Esophagus (tissue), 2 donors: ENCODE measurements at regions not wholly inside any gene's neighbourhood (a gene's known extent, or its start where the extent isn't known, plus 50 kb on each side); places are given as distances from the start of the nearest gene placed in this dataset.

Experiments used
- H3K27ac ChIP-seq, 2 donors: one replicate each; pipeline ENCODE4 v1.5.1; 2013; ENCODE audit warnings: low read depth in 2 of 2, mild to moderate bottlenecking in 2 of 2, inconsistent platforms in 1 of 2, low read length in 1 of 2, moderate library complexity in 1 of 2
- H3K27me3 ChIP-seq, 2 donors: one replicate each; pipeline ENCODE4 v1.6.1; 2013; ENCODE audit warnings: low read length in 2 of 2, control low read depth in 1 of 2, mild to moderate bottlenecking in 1 of 2; ENCODE audit not compliant: insufficient read depth in 2 of 2, control insufficient read depth in 1 of 2
- H3K36me3 ChIP-seq, 2 donors: one replicate each; pipeline ENCODE4 v1.6.1; 2013; ENCODE audit warnings: low read length in 1 of 2; ENCODE audit not compliant: control insufficient read depth in 2 of 2, insufficient read depth in 2 of 2
- H3K4me1 ChIP-seq, 2 donors: one replicate each; pipeline ENCODE4 v1.6.1; 2013; ENCODE audit warnings: low read length in 1 of 2; ENCODE audit not compliant: control insufficient read depth in 2 of 2, insufficient read depth in 2 of 2
- H3K4me3 ChIP-seq, 2 donors: one replicate each; pipeline ENCODE4 v1.5.1; 2013; ENCODE audit warnings: low read length in 2 of 2, mild to moderate bottlenecking in 2 of 2, low read depth in 1 of 2, moderate library complexity in 1 of 2
- H3K9me3 ChIP-seq, 2 donors: one replicate each; pipeline ENCODE4 v1.6.1; 2013; ENCODE audit warnings: mild to moderate bottlenecking in 2 of 2, low read depth in 1 of 2, low read length in 1 of 2, moderate library complexity in 1 of 2; ENCODE audit not compliant: control insufficient read depth in 2 of 2, insufficient read depth in 1 of 2
- WGBS, 2 donors: extraction: QIAGEN DNeasy Blood & Tissue Kit; methylation state at CpG; one replicate each; pipeline ENCODE4 v1.1.7; 2013; 5-methylcytosine and 5-hydroxymethylcytosine counted together
- donor health status: healthy with polysubstance abuse.
- donor health status: Bipolar disorder and iron deficiency.

DNA sequence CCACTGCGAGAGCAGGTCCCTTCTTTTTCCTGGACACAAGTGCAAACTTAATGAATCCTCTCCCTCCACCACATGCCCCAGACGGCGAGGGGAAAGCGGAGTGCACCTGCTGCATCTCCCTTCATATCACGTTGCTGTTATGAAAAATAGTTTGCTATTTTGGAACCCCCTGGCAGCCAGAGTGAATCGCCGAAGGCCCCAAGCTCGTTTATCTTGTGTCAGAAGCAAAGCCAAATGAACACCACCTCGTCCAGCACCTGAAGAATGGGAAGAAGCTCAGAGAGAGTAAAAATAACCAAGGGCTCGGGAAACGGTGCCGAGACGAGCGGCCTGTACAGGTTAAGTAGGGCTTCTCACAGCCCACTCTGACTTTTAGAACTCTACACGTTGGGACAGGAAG is 394.6 kb upstream of the RORA start:
- no peaks in the 10 kb centered on the region for H3K36me3 ChIP-seq
- H3K27me3 ChIP-seq: no peaks in the 10 kb centered on the region
- no peaks in the 10 kb centered on the region for H3K9me3 ChIP-seq
- H3K27ac ChIP-seq: no peak overlapping the region
- WGBS, 2 donors: 75% methylated on average over 15 of the region's 15 CpGs
- no peaks in the 10 kb centered on the region for H3K4me1 ChIP-seq
- H3K4me3 ChIP-seq: no peak overlapping the region

DNA sequence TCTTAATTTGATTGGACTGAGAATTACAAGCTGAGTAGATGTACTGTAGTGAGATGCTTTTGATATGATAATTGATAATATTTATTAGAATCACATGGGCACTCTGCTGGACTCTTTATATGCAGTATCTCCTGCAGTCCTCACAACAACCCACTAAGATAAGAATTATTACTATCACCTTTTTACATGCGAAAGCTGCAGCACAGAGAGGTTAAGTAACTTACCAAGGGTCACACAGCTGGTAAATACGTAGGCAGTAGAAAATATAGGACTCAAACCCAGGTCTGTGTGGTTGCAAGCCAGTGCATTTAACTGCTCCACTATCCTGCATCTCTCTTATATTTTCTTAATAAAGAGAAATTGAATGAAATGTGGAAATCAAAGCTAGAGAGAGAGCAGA is 392.8 kb upstream of the RORA start:
- Histone ChIP-seq H3K9me3 (no peaks in the 10 kb centered on the region), H3K4me3 (no peak overlapping the region), H3K36me3 (no peaks in the 10 kb centered on the region), H3K27me3 (no peaks in the 10 kb centered on the region), H3K27ac (no peak overlapping the region), H3K4me1 (no peaks in the 10 kb centered on the region)
- WGBS, 2 donors: 87 to 90% methylated on average over 2 of the region's 2 CpGs

DNA sequence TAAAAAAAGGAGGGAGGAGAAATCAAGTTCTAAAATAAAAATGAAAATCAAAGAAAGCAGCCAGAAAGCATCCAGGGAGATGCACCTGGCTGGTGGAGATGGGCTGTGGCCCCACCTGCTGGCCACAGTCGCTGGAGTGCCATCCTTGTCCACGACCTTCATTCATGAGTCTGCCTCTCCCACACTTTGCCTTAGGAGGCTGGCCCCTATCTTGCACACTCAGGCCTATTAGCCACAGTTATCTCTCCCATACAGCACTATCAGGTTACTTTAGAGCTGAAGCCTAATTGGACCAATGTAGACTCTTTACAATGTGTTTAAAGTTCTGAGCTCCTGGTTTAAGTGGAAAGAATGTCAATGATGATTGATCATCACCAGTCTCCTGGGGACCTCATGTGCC is 392.0 kb upstream of the RORA start:
- H3K27ac ChIP-seq: no peak overlapping the region
- no peaks in the 10 kb centered on the region for H3K27me3 ChIP-seq
- H3K4me1 ChIP-seq: no peaks in the 10 kb centered on the region
- no peak overlapping the region for H3K4me3 ChIP-seq
- 1 to 4% methylated on average over 2 of the region's 2 CpGs for WGBS, 2 donors
- H3K9me3 ChIP-seq: no peaks in the 10 kb centered on the region
- H3K36me3 ChIP-seq: no peaks in the 10 kb centered on the region

GRCh38 chr15:61620151-61620550 is 391.0 kb upstream of the RORA start:
- H3K36me3 ChIP-seq: no peaks in the 10 kb centered on the region
- H3K27me3 ChIP-seq: no peaks in the 10 kb centered on the region
- no peaks in the 10 kb centered on the region for H3K9me3 ChIP-seq
- 80 to 87% methylated on average over 2 of the region's 2 CpGs for WGBS, 2 donors
- no peak overlapping the region for H3K4me3 ChIP-seq
- H3K4me1 ChIP-seq: no peaks in the 10 kb centered on the region
- H3K27ac ChIP-seq: no peak overlapping the region

DNA sequence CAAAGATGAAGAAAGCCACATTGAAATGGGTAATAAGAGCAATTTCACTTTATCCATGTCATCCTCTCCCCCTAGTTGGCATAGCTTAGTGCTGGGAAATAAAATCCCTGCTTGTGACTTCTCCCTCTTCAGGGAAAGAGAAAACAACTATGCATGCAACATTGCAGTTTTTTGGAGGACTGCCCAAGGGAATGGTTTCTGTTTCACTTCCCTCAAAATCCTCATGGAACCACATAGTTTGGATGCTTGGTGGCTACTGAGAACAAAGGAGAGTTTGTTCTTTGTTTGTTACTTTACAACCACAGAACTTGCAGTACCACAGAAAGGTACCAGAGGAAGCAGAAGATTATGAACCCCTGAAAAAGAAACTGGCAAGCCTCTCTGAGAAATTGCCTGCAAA is 384.6 kb upstream of the RORA start:
- Histone ChIP-seq H3K4me1 (no peaks in the 10 kb centered on the region), H3K4me3 (no peak overlapping the region), H3K9me3 (peaks cover 0 to 2% of the 10 kb centered on the region in 2 donors), H3K27ac (no peak overlapping the region), H3K27me3 (no peaks in the 10 kb centered on the region), H3K36me3 (no peaks in the 10 kb centered on the region)

DNA sequence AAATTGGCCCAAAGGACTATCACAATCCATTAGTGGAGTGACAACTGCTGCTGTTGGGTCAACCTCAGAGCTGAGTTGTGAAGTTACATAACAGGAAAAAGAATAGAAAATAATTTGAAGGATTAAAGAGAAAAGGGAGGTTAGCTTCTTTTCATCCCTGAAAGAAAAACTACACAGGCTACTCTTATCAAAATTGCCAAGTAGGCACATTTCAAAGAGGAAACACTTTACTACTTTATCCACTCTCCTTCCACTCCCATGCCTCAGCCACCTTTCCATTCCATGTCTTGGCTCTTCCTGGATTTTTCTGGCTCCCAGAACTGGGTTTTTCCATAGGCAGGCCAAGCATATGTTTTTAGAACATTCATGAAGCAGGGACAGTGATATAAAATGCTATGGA is 384.0 kb upstream of the RORA start:
- H3K27me3 ChIP-seq: no peaks in the 10 kb centered on the region
- H3K4me3 ChIP-seq: no peak overlapping the region
- no peaks in the 10 kb centered on the region for H3K36me3 ChIP-seq
- peaks cover 0 to 2% of the 10 kb centered on the region in 2 donors for H3K9me3 ChIP-seq
- H3K27ac ChIP-seq: no peak overlapping the region
- H3K4me1 ChIP-seq: no peaks in the 10 kb centered on the region

DNA sequence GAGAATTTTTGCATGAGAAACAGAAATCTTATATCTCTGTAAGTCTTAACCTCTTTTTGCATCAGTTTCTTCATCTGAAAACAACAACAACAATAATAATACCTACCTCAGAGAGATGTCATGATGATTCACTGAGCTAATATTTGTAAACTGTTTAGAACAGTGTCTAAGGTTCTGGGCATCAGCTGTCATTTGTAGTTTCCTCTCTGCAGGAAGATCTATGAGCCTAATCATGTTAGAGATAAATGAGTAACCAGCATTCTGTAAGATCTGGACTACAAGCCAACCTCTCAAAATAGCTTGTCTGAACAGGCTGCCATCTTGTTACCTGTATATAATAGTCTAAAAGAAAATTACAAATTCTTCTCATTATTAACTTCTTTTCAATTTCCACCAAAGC is 383.0 kb upstream of the RORA start:
- H3K36me3 ChIP-seq: no peaks in the 10 kb centered on the region
- H3K27ac ChIP-seq: no peak overlapping the region
- H3K4me1 ChIP-seq: no peaks in the 10 kb centered on the region
- H3K9me3 ChIP-seq: peaks cover 0 to 2% of the 10 kb centered on the region in 2 donors
- H3K4me3 ChIP-seq: no peak overlapping the region
- no peaks in the 10 kb centered on the region for H3K27me3 ChIP-seq

- Histone ChIP-seq H3K4me3 (no peak overlapping the region), H3K9me3 (no peaks in the 10 kb centered on the region), H3K36me3 (no peaks in the 10 kb centered on the region), H3K27ac (no peak overlapping the region), H3K27me3 (no peaks in the 10 kb centered on the region), H3K4me1 (no peaks in the 10 kb centered on the region)
- 84 to 87% methylated on average over 6 of the region's 6 CpGs for WGBS, 2 donors
Observed at GRCh38 chr15:61605343-61605742, 376.2 kb upstream of the RORA start.

- WGBS, 2 donors: 50 to 51% methylated on average over 11 of the region's 11 CpGs
- H3K9me3 ChIP-seq: no peaks in the 10 kb centered on the region
Observed at GRCh38 chr15:61598655-61599054, 369.6 kb upstream of the RORA start.

DNA sequence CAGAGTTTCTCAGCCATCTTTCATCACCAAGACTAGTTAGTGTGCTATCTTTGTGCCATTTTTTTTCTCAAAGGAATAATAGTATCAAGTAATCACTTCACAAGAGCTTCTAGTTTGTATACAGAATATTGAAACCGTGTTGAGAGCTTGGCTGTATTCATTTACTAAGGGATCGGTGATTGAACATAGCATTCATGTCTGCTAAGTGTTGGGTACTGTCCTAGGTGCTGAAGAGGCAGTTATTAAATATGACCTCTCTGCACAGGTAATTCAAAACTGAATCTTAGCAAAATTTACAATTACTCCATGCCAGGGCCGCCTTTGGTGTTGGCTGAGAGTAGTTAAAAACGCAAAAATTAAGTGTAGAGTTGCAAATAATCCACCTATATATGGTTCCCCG is 355.3 kb upstream of the RORA start:
- no peaks in the 10 kb centered on the region for H3K27me3 ChIP-seq
- 53 to 65% methylated on average over 5 of the region's 5 CpGs for WGBS, 2 donors
- no peaks in the 10 kb centered on the region for H3K9me3 ChIP-seq
- no peaks in the 10 kb centered on the region for H3K4me1 ChIP-seq
- H3K4me3 ChIP-seq: no peak overlapping the region
- no peaks in the 10 kb centered on the region for H3K36me3 ChIP-seq
- H3K27ac ChIP-seq: no peak overlapping the region

More at GRCh38 chr15:61598655-61599054, 369.6 kb upstream of the RORA start:
- no peaks in the 10 kb centered on the region for H3K36me3 ChIP-seq
- H3K4me3 ChIP-seq: no peak overlapping the region
- no peaks in the 10 kb centered on the region for H3K27me3 ChIP-seq
- no peak overlapping the region for H3K27ac ChIP-seq
- H3K4me1 ChIP-seq: no peaks in the 10 kb centered on the region
